Duodenal mucosa (tissue), 2 donors: ENCODE measurements at regions not wholly inside any gene's neighbourhood (a gene's known extent, or its start where the extent isn't known, plus 50 kb on each side); places are given as distances from the start of the nearest gene placed in this dataset.

ENCODE experiments used
- H3K27ac ChIP-seq: one replicate; pipeline ENCODE4 v1.7.0; 2013; ENCODE audit warnings: low read depth, low read length
- H3K27me3 ChIP-seq, 2 donors: one replicate each; pipeline ENCODE4 v1.7.0; 2013; ENCODE audit warnings: low read length in 2 of 2, control low read depth in 1 of 2; ENCODE audit not compliant: insufficient read depth in 2 of 2, control insufficient read depth in 1 of 2
- H3K36me3 ChIP-seq, 2 donors: one replicate each; pipeline ENCODE4 v1.7.0; 2013; ENCODE audit warnings: low read length in 2 of 2, control low read depth in 1 of 2; ENCODE audit not compliant: insufficient read depth in 2 of 2, control insufficient read depth in 1 of 2
- H3K4me1 ChIP-seq, 2 donors: one replicate each; pipeline ENCODE4 v1.7.0; 2013; ENCODE audit warnings: low read length in 2 of 2, control low read depth in 1 of 2; ENCODE audit not compliant: insufficient read depth in 2 of 2, control insufficient read depth in 1 of 2
- H3K4me3 ChIP-seq, 2 donors: one replicate each; pipeline ENCODE4 v1.7.0; 2013; ENCODE audit warnings: low read length in 2 of 2, low read depth in 1 of 2
- H3K9ac ChIP-seq, 2 donors: one replicate each; pipeline ENCODE4 v1.7.0; 2013; ENCODE audit warnings: low read length in 2 of 2, low read depth in 1 of 2
- H3K9me3 ChIP-seq, 2 donors: one replicate each; pipeline ENCODE4 v1.7.0; 2013; ENCODE audit warnings: low read length in 2 of 2, control low read depth in 1 of 2; ENCODE audit not compliant: control insufficient read depth in 1 of 2

- no peaks in the 10 kb centered on the region for H3K4me1 ChIP-seq
- H3K9ac ChIP-seq: no peak overlapping the region
- H3K27ac ChIP-seq: no peak overlapping the region
- H3K4me3 ChIP-seq: no peak overlapping the region
- H3K27me3 ChIP-seq: no peaks in the 10 kb centered on the region
- peaks cover 0 to 4% of the 10 kb centered on the region in 2 donors for H3K9me3 ChIP-seq
- no peaks in the 10 kb centered on the region for H3K36me3 ChIP-seq
Observed at GRCh38 chr13:81957121-81957520, 1616.2 kb upstream of the SPRY2 start.

GRCh38 chr13:81929988-81930387 lies 1589.1 kb upstream of the SPRY2 start:
- Histone ChIP-seq H3K36me3 (no peaks in the 10 kb centered on the region), H3K9me3 (no peaks in the 10 kb centered on the region), H3K27me3 (no peaks in the 10 kb centered on the region), H3K4me1 (no peaks in the 10 kb centered on the region), H3K27ac (no peak overlapping the region), H3K9ac (no peak overlapping the region), H3K4me3 (no peak overlapping the region)

- Histone ChIP-seq H3K4me3 (no peak overlapping the region), H3K9me3 (no peaks in the 10 kb centered on the region), H3K9ac (no peak overlapping the region), H3K36me3 (no peaks in the 10 kb centered on the region), H3K4me1 (no peaks in the 10 kb centered on the region), H3K27ac (no peak overlapping the region), H3K27me3 (no peaks in the 10 kb centered on the region)
Observed at GRCh38 chr13:81927347-81927746, 1586.4 kb upstream of the SPRY2 start.

- H3K4me3 ChIP-seq: no peak overlapping the region
- no peaks in the 10 kb centered on the region for H3K27me3 ChIP-seq
- no peak overlapping the region for H3K27ac ChIP-seq
Observed at GRCh38 chr13:81917810-81918209, 1576.9 kb upstream of the SPRY2 start.

GRCh38 chr13:81916461-81916860 lies 1575.5 kb upstream of the SPRY2 start:
- Histone ChIP-seq H3K36me3 (no peaks in the 10 kb centered on the region), H3K4me3 (no peak overlapping the region), H3K4me1 (no peaks in the 10 kb centered on the region), H3K27ac (no peak overlapping the region), H3K27me3 (no peaks in the 10 kb centered on the region), H3K9me3 (no peaks in the 10 kb centered on the region), H3K9ac (no peak overlapping the region)

More at GRCh38 chr13:81917810-81918209, 1576.9 kb upstream of the SPRY2 start:
- no peaks in the 10 kb centered on the region for H3K9me3 ChIP-seq
- no peak overlapping the region for H3K9ac ChIP-seq
- H3K4me1 ChIP-seq: no peaks in the 10 kb centered on the region
- no peaks in the 10 kb centered on the region for H3K36me3 ChIP-seq

GRCh38 chr13:81907787-81908372 lies 1567.0 kb upstream of the SPRY2 start:
- no peak overlapping the region for H3K4me3 ChIP-seq
- no peak overlapping the region for H3K27ac ChIP-seq
- H3K9me3 ChIP-seq: peaks cover 0 to 3% of the 10 kb centered on the region in 2 donors
- H3K9ac ChIP-seq: no peak overlapping the region
- no peaks in the 10 kb centered on the region for H3K4me1 ChIP-seq
- no peaks in the 10 kb centered on the region for H3K36me3 ChIP-seq
- no peaks in the 10 kb centered on the region for H3K27me3 ChIP-seq

GRCh38 chr13:81888855-81889254 lies 1547.9 kb upstream of the SPRY2 start:
- Histone ChIP-seq H3K36me3 (no peaks in the 10 kb centered on the region), H3K4me3 (no peak overlapping the region), H3K27ac (no peak overlapping the region), H3K9me3 (peaks cover 10 to 18% of the 10 kb centered on the region in 2 donors), H3K27me3 (no peaks in the 10 kb centered on the region), H3K4me1 (no peaks in the 10 kb centered on the region), H3K9ac (no peak overlapping the region)

- Histone ChIP-seq H3K9ac (no peak overlapping the region), H3K27me3 (no peaks in the 10 kb centered on the region), H3K36me3 (no peaks in the 10 kb centered on the region), H3K9me3 (no peaks in the 10 kb centered on the region), H3K4me1 (no peaks in the 10 kb centered on the region), H3K27ac (no peak overlapping the region), H3K4me3 (no peak overlapping the region)
Observed at GRCh38 chr13:81874681-81875661, 1534.0 kb upstream of the SPRY2 start.

GRCh38 chr13:81874253-81874652 lies 1533.3 kb upstream of the SPRY2 start:
- H3K27ac ChIP-seq: no peak overlapping the region

GRCh38 chr13:81872581-81872980 lies 1531.7 kb upstream of the SPRY2 start:
- Histone ChIP-seq H3K27ac (no peak overlapping the region), H3K4me1 (no peaks in the 10 kb centered on the region), H3K4me3 (no peak overlapping the region), H3K36me3 (no peaks in the 10 kb centered on the region), H3K27me3 (no peaks in the 10 kb centered on the region), H3K9me3 (no peaks in the 10 kb centered on the region), H3K9ac (no peak overlapping the region)

More at GRCh38 chr13:81874253-81874652, 1533.3 kb upstream of the SPRY2 start:
- Histone ChIP-seq H3K27me3 (no peaks in the 10 kb centered on the region), H3K9ac (no peak overlapping the region), H3K9me3 (no peaks in the 10 kb centered on the region), H3K4me1 (no peaks in the 10 kb centered on the region), H3K36me3 (no peaks in the 10 kb centered on the region), H3K4me3 (no peak overlapping the region)
